K562 (cell line): ENCODE measurements at regions not wholly inside any gene's neighbourhood (a gene's known extent, or its start where the extent isn't known, plus 50 kb on each side); places are given as distances from the start of the nearest gene placed in this dataset.

Source experiments
- UBTF ChIP-seq, 2 experiments: IDR thresholded peaks; 2 replicates each; pipeline ENCODE4 v1.6.1; 2012; ENCODE audit warnings: improper control_type of control experiment in 2 of 2, low read depth in 2 of 2, low read length in 2 of 2, borderline replicate concordance in 1 of 2
- ZNF398 ChIP-seq: fragments of 250-450 bp; sonication (Bioruptor Pico); IDR thresholded peaks from 2 replicates; pipeline ENCODE4 v1.8.0; 2021; ENCODE audit warnings: moderate library complexity, mild to moderate bottlenecking, inconsistent platforms

GRCh38 chr2:506866-507265 is 170.3 kb downstream of the TMEM18 start:
- TF ChIP-seq ZNF398 (CRISPR knock-in tag) (no peak), UBTF (IDR thresholded peaks at IDR 0.05; ENCODE audit: borderline replicate concordance in 1 of 2, low read depth in 2 of 2, low read length in 2 of 2) (no peak)
